NB4 (cell line): ENCODE measurements at regions not wholly inside any gene's neighbourhood (a gene's known extent, or its start where the extent isn't known, plus 50 kb on each side); places are given as distances from the start of the nearest gene placed in this dataset.

Experiments
- DNase-seq: peaks from one replicate; pipeline ENCODE4 v3.0.0; 2010; ENCODE audit warnings: low read depth
- H3K4me3 ChIP-seq: one replicate; pipeline ENCODE4 v1.5.1; 2011; ENCODE audit warnings: mild to moderate bottlenecking, low read depth, low read length, moderate library complexity
- MYC ChIP-seq: IDR thresholded peaks from 2 replicates; pipeline ENCODE4 v1.6.1; 2011; ENCODE audit warnings: low read depth, low read length
- POLR2A ChIP-seq: IDR thresholded peaks from 2 replicates; pipeline ENCODE4 v1.6.1; 2011; ENCODE audit warnings: mild to moderate bottlenecking; ENCODE audit not compliant: insufficient read length; ENCODE audit errors: extremely low read depth
- TF ChIP-seq, protein P1 (sequence below): IDR thresholded peaks from 2 replicates; pipeline ENCODE4 v1.6.1; 2011; ENCODE audit warnings: low read depth, low read length
- TF ChIP-seq, protein P2 (sequence below): IDR thresholded peaks from one replicate; pipeline ENCODE4 v1.5.1; 2012; ENCODE audit warnings: low read depth, low read length

DNA sequence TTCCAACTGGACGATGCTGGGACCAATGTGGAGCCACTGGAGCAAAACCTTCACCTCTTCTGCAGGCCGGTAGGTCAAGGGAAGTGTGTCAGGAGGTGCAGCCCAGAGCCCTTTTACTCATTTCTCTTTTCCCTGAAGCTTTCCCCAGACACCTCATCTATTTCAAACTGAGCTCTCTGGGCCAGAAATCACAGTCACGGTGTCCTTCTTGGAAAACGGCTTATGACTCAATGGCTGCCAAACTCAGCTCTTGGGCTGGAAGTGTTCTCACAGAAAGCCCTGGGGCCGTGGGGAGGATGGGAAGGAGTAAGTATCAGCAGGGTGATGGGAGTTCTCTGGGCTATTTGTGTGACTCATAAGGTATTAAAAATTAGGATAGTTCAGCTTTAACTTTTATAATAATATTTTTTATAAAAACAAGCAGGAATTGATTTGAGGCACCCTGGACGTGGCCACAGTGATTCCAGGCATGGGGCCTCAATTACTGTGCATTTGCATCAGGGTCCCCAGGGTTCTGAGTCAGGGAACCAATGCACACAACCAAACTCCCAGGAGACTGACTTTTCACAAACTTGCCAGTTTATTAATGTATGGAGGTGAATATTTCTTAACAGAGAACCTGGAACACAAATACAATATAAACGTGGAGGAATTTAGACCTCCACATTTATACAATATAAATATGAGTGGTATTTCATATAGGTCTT lies 187.4 kb upstream of the TMEM72 start:
- H3K4me3 ChIP-seq, result no peak overlapping the region
- TF ChIP-seq POLR2A, result no peak
- TF ChIP-seq, protein P1, sequence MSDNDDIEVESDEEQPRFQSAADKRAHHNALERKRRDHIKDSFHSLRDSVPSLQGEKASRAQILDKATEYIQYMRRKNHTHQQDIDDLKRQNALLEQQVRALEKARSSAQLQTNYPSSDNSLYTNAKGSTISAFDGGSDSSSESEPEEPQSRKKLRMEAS, result no peak
- TF ChIP-seq, protein P2, sequence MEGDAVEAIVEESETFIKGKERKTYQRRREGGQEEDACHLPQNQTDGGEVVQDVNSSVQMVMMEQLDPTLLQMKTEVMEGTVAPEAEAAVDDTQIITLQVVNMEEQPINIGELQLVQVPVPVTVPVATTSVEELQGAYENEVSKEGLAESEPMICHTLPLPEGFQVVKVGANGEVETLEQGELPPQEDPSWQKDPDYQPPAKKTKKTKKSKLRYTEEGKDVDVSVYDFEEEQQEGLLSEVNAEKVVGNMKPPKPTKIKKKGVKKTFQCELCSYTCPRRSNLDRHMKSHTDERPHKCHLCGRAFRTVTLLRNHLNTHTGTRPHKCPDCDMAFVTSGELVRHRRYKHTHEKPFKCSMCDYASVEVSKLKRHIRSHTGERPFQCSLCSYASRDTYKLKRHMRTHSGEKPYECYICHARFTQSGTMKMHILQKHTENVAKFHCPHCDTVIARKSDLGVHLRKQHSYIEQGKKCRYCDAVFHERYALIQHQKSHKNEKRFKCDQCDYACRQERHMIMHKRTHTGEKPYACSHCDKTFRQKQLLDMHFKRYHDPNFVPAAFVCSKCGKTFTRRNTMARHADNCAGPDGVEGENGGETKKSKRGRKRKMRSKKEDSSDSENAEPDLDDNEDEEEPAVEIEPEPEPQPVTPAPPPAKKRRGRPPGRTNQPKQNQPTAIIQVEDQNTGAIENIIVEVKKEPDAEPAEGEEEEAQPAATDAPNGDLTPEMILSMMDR, result no peak
- TF ChIP-seq MYC, result no peak
- peak; percentile 76 for DNase-seq

DNA sequence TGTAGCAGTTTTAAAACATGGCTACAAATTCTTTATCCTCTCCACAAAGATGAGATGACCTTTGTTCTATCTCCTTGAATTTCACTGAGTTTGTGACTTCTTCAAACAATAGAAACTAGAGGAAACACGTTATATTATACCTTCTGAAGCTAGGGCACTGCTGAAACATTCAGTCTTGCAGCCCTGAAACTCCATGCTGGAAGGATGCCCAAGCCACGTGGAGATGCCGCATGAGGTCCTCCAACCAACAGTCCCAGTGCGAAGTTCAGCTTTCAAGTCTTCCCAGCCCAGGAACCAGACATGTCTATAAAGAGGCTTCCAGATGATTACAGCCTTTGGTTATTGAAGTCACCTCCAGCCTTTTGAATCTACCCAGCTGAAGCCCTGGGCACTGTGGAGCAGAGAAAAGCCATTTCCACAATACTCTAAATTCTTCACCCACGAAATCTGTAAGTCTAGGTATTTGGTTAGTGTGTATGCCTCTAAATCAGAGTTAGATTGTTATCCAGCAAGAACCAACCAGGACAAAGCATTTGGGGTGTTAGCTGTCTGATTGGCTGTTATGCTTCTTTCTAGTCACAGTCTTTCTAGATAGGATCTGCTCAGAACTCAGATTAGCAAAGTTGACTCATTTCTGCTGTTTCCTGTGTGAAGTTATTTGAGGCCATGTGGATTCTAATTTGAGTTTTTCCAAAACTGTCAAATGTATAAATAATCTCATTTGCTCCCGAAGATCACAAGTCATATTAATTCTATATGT lies 186.5 kb upstream of the TMEM72 start:
- DNase-seq, result peak; percentile 82
- peak overlapping the region; percentile 38 for H3K4me3 ChIP-seq
- TF ChIP-seq, protein P1, result peak; percentile 59
- TF ChIP-seq, protein P2, result no peak
- TF ChIP-seq MYC (peak; percentile 68), POLR2A (no peak)

DNA sequence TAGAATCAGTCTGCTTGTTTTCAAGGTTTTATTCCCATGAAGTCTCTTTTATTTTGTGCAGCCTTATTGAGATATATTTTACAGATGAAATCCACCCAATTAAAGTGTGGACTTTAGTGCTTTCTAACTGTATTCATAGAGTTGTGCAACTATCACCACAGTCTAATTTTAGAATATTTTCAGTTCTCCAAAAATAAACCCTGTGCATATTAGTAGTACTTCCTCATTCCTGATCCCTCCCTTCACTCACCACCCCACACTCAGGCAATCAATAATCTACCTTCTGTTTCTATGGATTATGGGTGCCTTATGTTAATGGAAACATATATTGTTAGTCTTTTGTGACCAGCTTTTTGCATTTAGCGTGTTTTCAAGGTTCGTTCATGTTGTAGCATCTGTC lies 185.7 kb upstream of the TMEM72 start:
- DNase-seq, result peak; percentile 85
- H3K4me3 ChIP-seq, result peak overlapping the region; percentile 38
- TF ChIP-seq POLR2A, result no peak
- TF ChIP-seq, protein P1, result no peak

- no peak overlapping the region for H3K4me3 ChIP-seq
- no peak for DNase-seq
- TF ChIP-seq MYC (no peak), POLR2A (no peak)
- TF ChIP-seq, protein P2, result no peak
- TF ChIP-seq, protein P1, result no peak
Observed at GRCh38 chr10:44731283-44731682, 179.9 kb upstream of the TMEM72 start.

DNA sequence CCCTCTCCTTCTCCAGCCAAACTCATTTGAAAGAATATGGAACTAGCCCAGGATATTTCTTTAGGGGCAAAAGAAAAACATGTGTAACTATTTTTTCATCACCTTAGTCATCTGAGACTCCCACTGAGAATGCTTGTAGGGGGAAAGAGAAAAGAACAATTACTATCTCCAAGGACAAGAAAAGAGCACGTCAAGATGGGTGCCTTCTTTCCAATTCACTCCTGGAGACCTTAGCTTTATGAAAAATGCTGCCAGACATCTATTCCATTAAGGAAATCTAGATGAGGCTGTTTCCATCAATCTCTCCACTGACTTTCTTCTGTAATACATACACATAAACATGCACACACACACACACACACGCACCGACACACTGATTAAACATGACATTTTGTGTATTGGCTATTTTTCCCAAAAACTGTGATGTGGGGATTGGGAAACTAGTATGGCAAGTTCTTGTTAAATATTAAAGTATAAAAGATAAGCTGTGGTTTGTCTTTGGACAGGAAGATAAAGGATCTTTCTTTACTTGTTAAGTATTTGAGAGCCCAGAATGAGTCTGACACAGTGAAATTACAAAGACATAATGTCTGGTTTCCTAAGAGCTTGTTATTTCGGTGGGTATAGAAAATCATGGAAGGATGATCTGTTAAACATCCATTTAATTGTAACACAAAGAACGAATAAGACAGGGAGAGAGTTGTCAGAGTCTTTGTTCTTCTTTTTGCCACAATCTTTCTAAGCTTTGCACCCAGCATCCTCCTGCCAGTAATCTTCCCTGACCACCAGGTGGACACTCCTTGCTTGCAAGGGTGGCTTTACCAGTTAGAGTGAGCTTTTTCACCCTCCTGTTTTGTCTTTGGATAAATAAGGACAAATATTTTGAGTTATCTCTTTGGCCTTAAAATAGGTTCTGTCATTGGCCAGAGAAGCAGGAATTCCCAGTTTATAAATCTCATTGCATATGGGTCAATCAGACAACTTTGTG lies 177.3 kb upstream of the TMEM72 start:
- TF ChIP-seq, protein P2, result no peak
- H3K4me3 ChIP-seq, result no peak overlapping the region
- no peak for DNase-seq

DNA sequence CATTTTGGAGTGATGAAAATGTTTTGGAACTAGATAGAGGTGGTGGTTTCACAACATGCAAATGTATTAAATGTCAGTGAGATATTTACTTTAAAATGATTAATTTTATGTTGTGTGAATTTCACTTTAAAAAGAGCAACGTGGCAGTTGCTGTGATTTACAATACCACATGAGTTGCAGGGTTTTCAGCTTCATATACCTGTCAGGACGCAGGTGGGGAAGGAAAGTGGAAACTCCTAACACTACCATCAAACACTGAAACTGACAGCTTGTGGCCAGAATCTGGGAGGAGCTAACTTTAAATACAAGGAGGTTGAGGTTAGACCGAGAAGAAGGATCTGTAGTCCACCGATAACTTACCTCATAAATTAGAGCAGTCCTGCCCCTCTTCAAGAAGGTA lies 168.9 kb upstream of the TMEM72 start:
- no peak for DNase-seq
- no peak overlapping the region for H3K4me3 ChIP-seq
- TF ChIP-seq, protein P1, result no peak
- TF ChIP-seq POLR2A, result no peak
- TF ChIP-seq, protein P2, result no peak
- no peak for TF ChIP-seq MYC
